Renal cortex interstitium (tissue), 11 donors: ENCODE measurements at regions not wholly inside any gene's neighbourhood (a gene's known extent, or its start where the extent isn't known, plus 50 kb on each side); places are given as distances from the start of the nearest gene placed in this dataset.
"Not testable (repeated sequence)": the region's sequence is repeated elsewhere in the genome, so short reads cannot be mapped to it uniquely, and the experiment has no call there.

Source experiments
- DNase-seq, 11 donors: peaks; one replicate each; pipeline ENCODE4 v3.0.0-alpha.2; 2013; ENCODE audit warnings: low read depth in 9 of 11, low spot score in 4 of 11; ENCODE audit errors: extremely low read depth in 1 of 11

DNA sequence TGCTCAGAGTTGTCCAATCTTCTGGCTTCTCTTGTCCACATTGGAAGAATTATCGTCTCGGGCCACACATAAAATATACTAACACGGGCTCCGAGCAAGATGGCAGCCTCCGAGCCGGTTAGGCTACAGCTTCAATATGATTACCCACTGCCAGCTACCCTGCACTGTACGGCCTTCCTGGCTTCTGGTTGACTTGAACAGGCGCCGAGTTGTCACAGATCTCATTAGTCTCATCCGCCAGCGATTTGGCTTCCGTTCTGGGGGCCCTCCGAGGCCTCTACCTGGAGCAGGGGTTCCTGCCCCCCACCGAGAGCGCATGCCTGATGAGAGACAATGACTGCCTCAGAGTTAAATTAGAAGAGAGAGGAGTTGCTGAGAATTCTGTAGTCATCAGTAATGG lies 101.2 kb upstream of the NUDT6 start:
- no peak for DNase-seq

DNA sequence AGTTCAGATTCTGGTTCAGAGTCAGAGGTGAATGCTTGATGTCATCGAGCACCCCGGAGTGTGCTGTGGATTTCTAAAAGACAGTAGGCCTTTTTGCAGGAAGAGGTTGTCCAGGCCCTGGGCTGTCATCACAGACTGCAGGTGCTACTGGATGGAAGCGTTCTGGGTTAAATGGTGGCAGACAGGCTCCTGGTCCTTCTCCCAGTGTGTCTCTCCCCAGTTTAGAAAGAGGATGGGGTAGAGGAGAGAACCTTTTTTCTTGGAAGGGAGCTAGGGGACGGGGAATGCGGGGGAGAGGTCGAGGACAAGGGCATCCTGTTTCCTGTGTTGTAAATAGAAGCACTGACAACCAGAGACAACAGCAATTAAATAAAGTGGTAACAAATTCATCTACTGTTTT lies 102.3 kb upstream of the NUDT6 start:
- DNase-seq, result no peak

DNA sequence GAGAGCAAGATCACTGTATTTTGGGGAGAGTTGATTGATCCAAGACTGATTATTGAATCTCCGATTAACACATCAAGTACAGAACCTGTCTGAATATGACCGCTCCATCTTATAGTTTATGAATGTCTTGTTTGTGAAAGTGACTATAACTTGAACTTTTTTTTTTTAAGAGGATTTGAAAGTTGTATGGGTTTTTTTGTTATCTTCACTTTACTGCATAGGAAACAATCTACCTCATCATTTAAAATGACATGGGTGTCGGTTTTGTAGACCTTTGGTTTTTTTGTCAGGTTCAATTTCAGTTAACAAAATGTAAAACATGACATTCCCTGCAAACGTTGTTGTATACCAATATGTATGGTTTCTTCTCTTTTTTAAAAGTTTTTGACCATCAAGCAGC lies 103.0 kb upstream of the NUDT6 start:
- DNase-seq, result no peak

DNA sequence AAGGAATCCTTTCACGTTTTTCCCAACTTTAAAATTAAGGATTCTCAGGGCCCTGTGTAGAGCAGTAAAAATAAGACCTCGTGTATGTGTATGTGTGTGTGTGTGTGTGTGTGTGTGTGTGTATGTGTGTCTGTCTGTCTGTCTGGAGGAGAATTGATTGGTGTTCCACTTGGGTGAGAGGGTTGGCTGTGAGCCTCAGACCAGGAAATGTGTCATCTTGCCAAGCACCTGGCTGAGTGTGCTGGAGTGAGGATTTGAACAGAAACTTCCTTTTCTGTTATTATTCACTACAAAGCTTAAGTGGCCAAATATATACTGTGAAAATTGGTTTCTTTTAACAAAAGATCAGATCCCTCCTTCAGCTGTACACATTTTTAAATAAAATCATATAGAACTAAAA lies 103.6 kb upstream of the NUDT6 start:
- not testable (repeated sequence) for DNase-seq

DNA sequence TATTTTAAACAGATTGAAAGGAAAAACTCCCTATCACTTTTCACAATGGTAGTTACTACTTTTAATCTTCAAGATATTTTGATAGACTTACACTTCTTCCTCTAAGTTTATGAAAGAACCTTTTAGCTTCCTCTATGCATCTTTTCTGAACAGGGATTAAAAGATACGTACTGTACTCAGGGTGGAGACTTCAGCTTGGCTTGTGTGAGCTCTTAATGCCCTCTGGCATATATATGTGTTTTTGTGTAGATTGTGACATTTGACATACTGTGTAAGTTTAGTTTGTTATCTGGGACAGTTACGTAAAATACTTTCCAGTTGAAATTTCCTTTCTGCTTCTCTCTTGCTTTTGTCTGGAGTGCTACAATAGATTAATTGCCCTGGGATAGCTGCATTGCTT lies 109.3 kb upstream of the NUDT6 start:
- DNase-seq, result no peak

DNA sequence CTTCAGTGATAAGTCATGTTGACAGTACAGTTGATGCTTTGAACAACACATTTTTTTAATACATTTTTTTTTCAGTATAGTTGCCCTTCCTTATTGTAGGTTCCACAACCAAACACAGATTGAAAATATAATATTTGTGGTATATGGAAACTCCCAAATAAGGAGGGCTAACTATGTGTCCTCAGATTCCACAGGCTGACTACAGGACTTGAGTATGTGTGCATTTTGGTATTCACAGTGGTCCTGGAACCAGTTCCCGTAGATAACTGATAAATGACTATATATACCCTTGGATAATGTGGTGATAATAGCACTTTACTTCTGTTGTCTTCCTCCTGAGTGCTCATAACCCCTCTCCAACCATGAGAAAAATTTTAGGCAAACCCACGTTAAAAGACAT lies 111.6 kb upstream of the NUDT6 start:
- no peak for DNase-seq

DNA sequence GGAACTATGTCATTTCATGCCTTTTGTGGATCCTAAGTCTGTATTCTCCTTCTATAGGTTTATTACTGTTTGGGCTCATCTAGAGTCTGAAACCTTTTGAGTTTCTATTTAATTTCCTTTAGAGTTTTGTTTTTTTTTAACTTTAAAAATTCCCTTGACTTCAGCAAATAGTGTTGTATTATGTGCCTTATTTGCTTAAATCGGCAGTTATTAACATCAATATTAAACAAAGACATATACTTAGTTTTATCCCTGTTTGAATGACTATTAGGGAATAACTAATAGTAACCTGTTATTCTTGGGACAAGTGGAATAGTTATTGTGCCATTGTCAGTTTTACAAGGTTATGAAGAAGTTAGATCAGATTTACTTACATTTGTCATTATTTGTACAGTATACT lies 112.8 kb upstream of the NUDT6 start:
- no peak for DNase-seq

DNA sequence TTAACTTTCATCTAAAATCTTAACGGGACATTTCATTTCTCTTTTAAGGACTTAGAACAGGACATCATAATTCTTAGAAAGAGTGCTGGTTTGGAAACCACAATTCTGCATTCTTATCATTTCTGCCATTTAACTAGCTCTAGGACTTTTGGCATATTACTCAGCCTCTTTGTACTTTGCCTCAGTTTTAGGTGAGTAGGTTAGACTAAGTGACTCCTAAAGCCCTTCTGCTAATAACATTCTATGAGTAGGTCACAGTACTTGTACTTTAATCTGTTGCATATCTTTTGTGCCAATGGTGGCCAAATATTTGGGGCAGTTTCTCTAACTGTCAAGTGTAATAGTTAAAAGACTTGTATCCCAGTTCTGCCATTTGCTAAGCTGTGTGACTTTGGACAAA lies 115.4 kb upstream of the NUDT6 start:
- no peak for DNase-seq

DNA sequence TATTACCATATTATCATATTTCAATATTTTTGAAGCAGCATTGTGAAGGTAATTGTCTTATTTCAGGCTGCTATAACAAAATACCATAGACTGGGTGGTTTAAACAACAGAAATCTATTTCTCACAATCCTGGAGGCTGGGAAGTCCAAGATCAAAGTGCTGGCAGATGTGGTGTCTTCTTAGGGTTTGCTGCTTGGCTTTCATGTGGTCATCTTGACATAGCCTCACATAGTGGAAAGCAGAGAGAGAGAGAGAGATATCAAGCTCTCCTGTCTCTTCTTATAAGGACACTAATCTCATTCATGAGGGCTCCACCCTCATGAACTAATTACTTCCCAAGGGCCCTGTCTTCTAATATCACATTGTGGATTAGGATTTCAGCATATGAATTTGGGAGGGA lies 119.7 kb upstream of the NUDT6 start:
- no peak for DNase-seq

DNA sequence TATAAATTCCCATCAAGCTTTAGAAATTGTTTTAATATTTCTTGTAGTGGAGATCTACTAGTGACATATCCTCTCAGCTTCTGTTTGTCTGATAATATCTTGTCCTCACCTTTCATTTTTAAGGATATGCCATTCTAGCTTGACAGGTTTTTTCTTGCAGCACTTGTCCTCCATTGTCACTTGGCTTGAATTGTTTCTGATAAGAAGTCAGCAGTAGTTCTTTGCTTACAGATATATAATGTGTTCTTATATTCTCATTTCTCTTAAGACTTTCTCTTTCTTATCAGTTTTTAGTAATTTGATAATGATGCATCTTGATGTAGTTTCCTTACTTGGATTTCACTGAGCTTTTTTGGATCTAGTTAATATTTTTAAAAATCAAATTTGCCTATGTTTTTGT lies 120.6 kb upstream of the NUDT6 start:
- no peak for DNase-seq

DNA sequence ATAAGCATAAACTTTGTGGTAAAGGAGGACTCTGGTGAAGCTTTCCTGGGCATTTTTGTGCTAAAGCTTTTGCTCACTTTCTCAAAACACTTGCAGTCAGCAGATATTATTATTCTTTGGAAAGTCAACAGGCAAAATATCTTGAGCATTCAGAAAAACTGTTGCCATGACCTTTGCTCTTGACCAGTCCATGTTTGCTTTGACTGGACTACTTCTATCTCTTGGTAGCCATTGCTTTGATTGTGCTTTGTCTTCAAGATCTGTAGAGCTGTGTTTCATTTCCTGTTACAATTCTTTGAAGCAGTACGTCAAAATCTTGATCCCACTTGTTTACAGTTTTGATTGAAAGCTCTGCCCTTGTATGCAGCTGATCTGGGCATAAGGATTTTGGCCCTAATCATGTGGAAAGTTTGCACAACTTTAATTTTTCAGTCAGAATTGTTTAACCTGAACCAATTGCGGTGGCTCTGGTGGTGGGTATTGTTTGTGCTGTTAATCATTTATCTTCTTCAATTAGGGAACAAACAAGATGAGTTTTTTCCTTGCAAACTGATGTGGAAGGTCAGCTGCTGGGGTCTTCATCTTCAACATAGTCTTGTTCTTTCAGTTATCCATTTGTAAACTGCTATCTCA lies 121.5 kb upstream of the NUDT6 start:
- no peak for DNase-seq

DNA sequence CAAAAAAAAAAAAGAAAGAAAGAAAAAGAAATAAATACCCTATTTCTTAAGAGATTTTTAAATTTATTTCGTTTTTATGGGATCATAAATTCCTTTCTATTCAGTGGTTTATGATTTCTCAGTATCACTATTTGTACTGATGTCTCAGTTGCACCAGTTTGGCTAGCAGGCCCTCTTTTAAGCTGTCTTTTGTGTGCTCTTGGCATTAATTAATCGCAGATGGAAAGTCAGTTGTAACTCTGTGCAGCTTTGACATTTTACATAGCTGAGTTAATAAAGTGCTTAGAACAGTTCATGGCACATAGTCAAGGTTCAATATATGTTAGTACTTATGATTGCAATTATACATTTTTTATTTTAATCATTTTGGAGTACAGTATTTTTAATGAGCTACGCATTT lies 123.7 kb upstream of the NUDT6 start:
- no peak for DNase-seq

DNA sequence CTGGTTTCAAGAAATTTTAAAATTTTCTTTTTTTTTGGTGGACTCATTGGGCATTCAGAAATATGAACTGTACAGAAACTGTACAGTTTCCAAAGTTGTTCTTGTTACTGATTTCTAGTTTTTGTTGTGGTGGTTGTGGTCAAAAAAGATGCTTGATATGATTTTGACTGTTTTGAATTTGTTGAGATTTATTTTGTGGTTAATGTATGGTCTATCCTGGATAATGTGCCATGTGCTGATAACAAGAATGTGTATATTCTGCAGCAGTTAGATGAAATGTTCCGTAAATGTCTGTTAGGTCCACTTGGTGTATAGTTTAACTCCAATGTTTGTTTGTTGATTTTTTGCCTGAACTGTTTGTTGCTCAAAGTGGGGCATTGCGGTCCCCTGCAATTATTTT lies 127.6 kb upstream of the NUDT6 start:
- DNase-seq, result no peak

DNA sequence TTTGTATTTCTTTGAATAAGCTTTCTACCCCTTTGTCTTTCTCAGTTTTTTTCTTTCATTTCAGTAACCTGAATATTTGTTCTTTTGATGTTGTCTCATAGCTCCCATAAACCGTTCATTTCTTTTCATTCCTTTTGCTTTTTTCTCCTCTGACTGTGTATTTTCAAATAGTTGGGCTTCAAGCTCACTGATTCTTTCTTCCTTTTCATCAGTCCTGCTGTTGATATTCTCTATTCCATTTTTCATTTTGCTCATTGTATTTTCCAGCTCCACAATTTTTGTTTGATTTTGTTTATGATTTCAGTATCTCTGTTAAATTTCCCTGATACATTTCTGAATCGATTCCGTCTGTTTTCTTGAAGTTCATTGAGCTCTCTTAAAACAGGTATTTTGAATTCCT lies 129.6 kb upstream of the NUDT6 start:
- DNase-seq, result no peak

DNA sequence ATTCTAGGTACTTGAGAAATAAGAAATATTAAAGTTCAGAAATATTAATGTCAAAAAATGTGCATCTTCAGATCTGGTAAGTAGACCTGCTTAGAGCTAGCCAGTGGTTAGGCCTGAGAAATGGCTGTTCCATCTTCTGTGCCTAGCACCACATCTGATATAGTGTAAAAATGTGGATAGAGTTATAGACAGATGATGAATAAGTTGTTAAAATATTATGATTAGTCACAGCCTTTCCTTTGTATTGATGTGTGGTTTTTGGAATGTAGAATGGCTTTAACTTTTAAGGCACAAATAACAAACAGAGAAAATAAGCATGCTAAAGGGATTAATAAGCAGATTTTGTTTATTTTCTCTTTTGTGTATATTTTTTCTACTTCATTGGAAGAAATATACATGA lies 133.5 kb upstream of the NUDT6 start:
- no peak for DNase-seq

DNA sequence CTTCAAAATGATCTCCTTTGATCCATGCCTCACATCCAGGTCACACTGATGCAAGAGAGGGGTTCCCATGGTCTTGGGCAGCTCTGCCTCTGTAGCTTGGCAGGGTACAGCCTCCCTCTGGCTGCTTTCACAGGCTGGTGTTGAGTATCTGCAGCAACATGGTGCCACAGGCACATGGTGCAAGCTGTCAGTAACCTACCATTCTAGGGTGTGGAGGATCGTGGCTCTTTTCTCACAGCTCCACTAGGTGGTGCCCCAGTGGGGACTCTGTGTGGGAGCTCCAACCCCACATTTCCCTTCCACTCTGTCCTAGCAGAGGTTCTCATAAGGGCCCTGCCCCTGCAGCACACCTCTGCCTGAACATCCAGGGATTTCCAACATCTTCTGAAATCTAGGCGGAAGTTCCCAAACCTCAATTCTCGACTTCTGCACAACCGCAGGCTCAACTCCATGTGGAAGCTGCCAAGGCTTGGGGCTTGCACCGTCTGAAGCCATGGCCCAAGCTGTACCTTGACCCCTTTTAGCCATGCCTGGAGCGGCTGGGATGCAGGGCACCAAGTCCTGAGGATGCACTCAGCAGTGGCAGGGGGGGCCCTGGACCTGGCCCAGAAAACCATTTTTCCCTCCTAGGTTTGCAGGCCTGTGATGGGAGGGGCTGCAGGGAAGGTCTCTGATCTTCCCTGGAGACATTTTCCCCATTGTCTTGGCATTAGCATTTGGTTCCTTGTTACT lies 137.8 kb upstream of the NUDT6 start:
- DNase-seq, result no peak

DNA sequence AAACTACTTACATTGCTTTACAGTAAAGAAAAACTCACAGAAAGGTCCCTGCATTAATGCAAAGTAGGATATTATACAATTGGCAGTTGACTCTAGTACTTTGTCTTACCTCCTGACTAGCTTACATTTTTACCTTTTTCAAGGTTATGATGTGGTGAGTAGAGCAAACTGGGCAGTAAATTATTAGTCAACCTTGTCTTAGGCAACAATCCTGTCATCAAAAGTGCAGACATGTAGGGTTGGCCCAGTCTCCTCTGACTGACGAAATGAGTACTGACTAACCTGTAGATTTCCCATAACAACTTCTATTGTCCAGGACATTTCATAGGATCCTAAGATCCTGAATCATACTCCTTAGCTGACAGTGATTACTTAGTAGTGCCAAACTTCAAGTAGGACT lies 142.0 kb upstream of the NUDT6 start:
- DNase-seq, result no peak

DNA sequence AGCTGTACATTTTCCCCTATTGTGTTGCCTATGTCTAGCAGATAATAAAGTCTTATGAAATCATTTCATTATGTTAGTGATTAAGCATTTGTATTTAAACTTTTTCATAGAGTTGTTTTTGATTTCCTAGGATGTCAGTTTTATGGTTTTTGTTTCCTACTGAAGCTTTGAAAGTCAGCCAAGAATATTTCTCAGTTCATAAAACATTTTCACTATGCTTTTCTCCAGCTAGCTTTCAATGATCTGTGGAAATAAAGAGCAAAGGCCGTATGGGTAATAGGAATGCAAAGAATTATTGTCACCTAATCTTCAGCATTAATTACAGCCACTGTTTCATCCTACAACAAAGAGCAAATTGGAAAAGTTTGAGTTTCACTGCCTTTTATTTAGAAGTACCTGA lies 145.7 kb upstream of the NUDT6 start:
- peak in 8 of 11 donors; percentile 4 to 28 (median 18) for DNase-seq

DNA sequence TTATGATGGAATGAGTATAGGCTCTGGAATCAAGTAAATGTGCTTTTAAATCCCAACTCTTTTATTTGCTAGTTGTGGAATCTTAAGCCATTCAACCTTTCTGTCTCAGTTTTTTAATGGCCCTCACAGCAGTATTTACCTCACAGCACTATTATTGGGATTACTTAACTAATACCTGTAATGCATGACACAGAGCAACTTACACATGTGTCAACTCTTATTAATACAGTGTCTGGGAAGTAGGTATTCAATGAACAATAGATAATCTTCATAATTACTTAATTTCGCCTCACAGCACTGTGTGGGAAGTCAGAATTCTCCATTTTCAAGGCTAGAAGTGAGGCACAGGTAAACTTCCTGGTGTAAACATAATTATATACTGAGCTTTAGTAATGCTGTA lies 149.7 kb upstream of the NUDT6 start:
- DNase-seq, result no peak

DNA sequence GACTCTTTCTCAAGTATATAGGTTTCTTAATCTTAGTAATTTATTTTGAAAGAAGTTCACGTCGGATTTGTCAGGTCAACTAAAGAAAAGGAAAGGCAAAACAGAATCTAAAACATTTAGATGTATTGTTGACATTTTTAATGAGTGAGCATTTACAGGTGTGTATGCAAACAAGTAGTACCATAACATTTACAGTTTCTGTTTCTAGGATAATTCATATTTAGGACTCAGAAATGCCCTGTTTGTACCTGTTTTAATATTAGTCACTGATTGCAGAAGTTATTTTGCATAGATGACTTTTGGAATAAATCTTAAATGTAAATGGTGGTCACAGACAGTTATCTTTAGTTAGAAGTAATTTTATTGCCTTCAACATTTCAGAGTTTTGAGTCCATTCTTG lies 151.3 kb upstream of the NUDT6 start:
- no peak for DNase-seq

DNA sequence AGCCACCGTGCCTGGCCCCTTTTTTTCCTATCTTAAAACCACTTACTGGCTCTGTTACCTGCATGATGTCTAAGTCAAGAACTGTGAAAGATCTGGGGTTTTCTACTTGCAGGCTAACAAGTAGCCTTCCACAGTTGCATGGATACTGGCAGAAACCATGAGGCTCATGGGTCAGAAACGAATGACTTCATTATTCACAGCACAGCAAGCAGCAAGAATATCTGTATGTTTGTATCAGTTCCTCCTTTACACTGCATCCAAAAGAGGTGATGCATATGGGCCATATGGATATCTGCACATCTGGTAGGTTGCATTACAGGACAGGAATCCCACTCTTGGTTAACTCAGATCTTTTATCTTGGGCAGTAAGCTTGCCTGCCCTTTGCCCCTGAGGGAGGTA lies 154.9 kb upstream of the NUDT6 start:
- DNase-seq, result no peak
